HEK293 (cell line): ENCODE measurements at regions not wholly inside any gene's neighbourhood (a gene's known extent, or its start where the extent isn't known, plus 50 kb on each side); places are given as distances from the start of the nearest gene placed in this dataset.

ENCODE experiments used
- CTCF ChIA-PET: fragments of 350-600 bp; formaldehyde crosslinking; extraction: SDS; loops from one replicate; lab custom pipeline; 2021; ENCODE audit warnings: antibody characterized with exemption; lab: Yijun Ruan, JAX
- POLR2A ChIA-PET: fragments of 300-600 bp; formaldehyde crosslinking; extraction: SDS; loops from one replicate; lab custom pipeline; 2020; ENCODE audit warnings: antibody characterized with exemption, inconsistent platforms; lab: Yijun Ruan, JAX
- H3K27ac ChIP-seq: fragments of 200-500 bp; sonication (Bioruptor generic); 2 replicates; pipeline ENCODE4 v1.5.1; 2014; ENCODE audit warnings: low read depth, low read length, control low read depth, inconsistent platforms; ENCODE audit errors: extremely low read depth
- H3K36me3 ChIP-seq, 2 experiments: fragments of 200-500 bp in 1 of 2; sonication (Bioruptor generic) in 1 of 2; 1 replicate in 1 of 2; 2 replicates in 1 of 2; pipeline ENCODE4 v1.5.1; 2014 to 2017; ENCODE audit warnings: inconsistent platforms in 2 of 2, low read length in 2 of 2; ENCODE audit not compliant: control insufficient read depth in 2 of 2, insufficient read depth in 1 of 2
- H3K4me1 ChIP-seq: fragments of 200-500 bp; sonication (Bioruptor generic); 2 replicates; pipeline ENCODE4 v1.5.1; 2014; ENCODE audit warnings: mild to moderate bottlenecking, low read length, inconsistent platforms; ENCODE audit not compliant: control insufficient read depth, insufficient read depth
- H3K4me3 ChIP-seq: 2 replicates; pipeline ENCODE4 v1.5.1; 2011; ENCODE audit warnings: low read depth, mild to moderate bottlenecking, control low read depth, low read length, moderate library complexity
- H3K9me3 ChIP-seq: fragments of 200-500 bp; sonication (Bioruptor generic); 2 replicates; pipeline ENCODE4 v1.5.1; 2014; ENCODE audit warnings: low read depth, low read length, inconsistent platforms; ENCODE audit not compliant: control insufficient read depth, insufficient read depth
- BCL11A ChIP-seq: fragments of 450-650 bp; formaldehyde crosslinking; IDR thresholded peaks from 2 replicates; pipeline ENCODE4 v1.5.1; 2016; ENCODE audit warnings: low read depth, missing biosample characterization, missing genetic modification characterization
- FEZF1 ChIP-seq: fragments of 450-650 bp; formaldehyde crosslinking; IDR thresholded peaks from 2 replicates; pipeline ENCODE4 v1.5.1; 2016; ENCODE audit warnings: missing biosample characterization, missing genetic modification characterization
- GFI1B ChIP-seq: fragments of 450-650 bp; formaldehyde crosslinking; IDR thresholded peaks from 2 replicates; pipeline ENCODE4 v1.5.1; 2016; ENCODE audit warnings: missing biosample characterization, missing genetic modification characterization
- KLF7 ChIP-seq: fragments of 450-650 bp; formaldehyde crosslinking; IDR thresholded peaks from 2 replicates; pipeline ENCODE4 v1.5.1; 2016; ENCODE audit warnings: missing biosample characterization, missing genetic modification characterization, borderline replicate concordance
- MYNN ChIP-seq: fragments of 450-650 bp; formaldehyde crosslinking; IDR thresholded peaks from 2 replicates; pipeline ENCODE4 v1.5.1; 2016; ENCODE audit warnings: missing biosample characterization, missing genetic modification characterization, borderline replicate concordance
- SCRT1 ChIP-seq: fragments of 450-650 bp; formaldehyde crosslinking; IDR thresholded peaks from 2 replicates; pipeline ENCODE4 v1.5.1; 2016; ENCODE audit warnings: missing biosample characterization, missing genetic modification characterization, borderline replicate concordance
- TRIM28 ChIP-seq: IDR thresholded peaks from 2 replicates; pipeline ENCODE4 v1.6.1; 2011; ENCODE audit warnings: low read length, control low read depth, borderline replicate concordance
- YY1 ChIP-seq: fragments of 450-650 bp; formaldehyde crosslinking; IDR thresholded peaks from 2 replicates; pipeline ENCODE4 v1.5.1; 2018; ENCODE audit warnings: missing biosample characterization, missing genetic modification characterization
- ZBTB20 ChIP-seq: fragments of 450-650 bp; formaldehyde crosslinking; IDR thresholded peaks from 2 replicates; pipeline ENCODE4 v1.5.1; 2016; ENCODE audit warnings: missing biosample characterization, missing genetic modification characterization
- ZFHX2 ChIP-seq: fragments of 450-650 bp; formaldehyde crosslinking; conservative IDR thresholded peaks from 2 replicates; pipeline ENCODE4 v1.5.1; 2016; ENCODE audit warnings: missing biosample characterization, missing genetic modification characterization
- ZFP37 ChIP-seq: fragments of 450-650 bp; formaldehyde crosslinking; IDR thresholded peaks from 2 replicates; pipeline ENCODE4 v1.5.1; 2016; ENCODE audit warnings: missing biosample characterization, missing genetic modification characterization
- ZNF132 ChIP-seq: fragments of 450-650 bp; formaldehyde crosslinking; IDR thresholded peaks from 2 replicates; pipeline ENCODE4 v1.5.1; 2017; ENCODE audit warnings: missing biosample characterization, missing genetic modification characterization, borderline replicate concordance
- ZNF184 ChIP-seq: fragments of 450-650 bp; IDR thresholded peaks from 2 replicates; pipeline ENCODE4 v1.5.1; 2018; ENCODE audit warnings: missing biosample characterization, mild to moderate bottlenecking, missing genetic modification characterization
- ZNF23 ChIP-seq: fragments of 450-650 bp; formaldehyde crosslinking; IDR thresholded peaks from 2 replicates; pipeline ENCODE4 v1.5.1; 2016; ENCODE audit warnings: missing biosample characterization, missing genetic modification characterization, borderline replicate concordance
- ZNF354C ChIP-seq: fragments of 450-650 bp; formaldehyde crosslinking; IDR thresholded peaks from 2 replicates; pipeline ENCODE4 v1.5.1; 2016; ENCODE audit warnings: missing biosample characterization, missing genetic modification characterization, low read depth, borderline replicate concordance
- ZNF391 ChIP-seq: fragments of 450-650 bp; formaldehyde crosslinking; IDR thresholded peaks from 2 replicates; pipeline ENCODE4 v1.5.1; 2016; ENCODE audit warnings: low read depth, missing biosample characterization, missing genetic modification characterization, borderline replicate concordance
- ZNF423 ChIP-seq: fragments of 450-650 bp; formaldehyde crosslinking; IDR thresholded peaks from 2 replicates; pipeline ENCODE4 v1.5.1; 2016; ENCODE audit warnings: missing biosample characterization, missing genetic modification characterization
- ZNF530 ChIP-seq: fragments of 450-650 bp; formaldehyde crosslinking; IDR thresholded peaks from 2 replicates; pipeline ENCODE4 v1.5.1; 2016; ENCODE audit warnings: low read depth, missing biosample characterization, missing genetic modification characterization
- ZNF555 ChIP-seq: fragments of 450-650 bp; formaldehyde crosslinking; conservative IDR thresholded peaks from 2 replicates; pipeline ENCODE4 v1.5.1; 2017; ENCODE audit warnings: missing biosample characterization, mild to moderate bottlenecking, missing genetic modification characterization, inconsistent platforms
- ZNF621 ChIP-seq: fragments of 450-650 bp; formaldehyde crosslinking; IDR thresholded peaks from 2 replicates; pipeline ENCODE4 v1.5.1; 2017; ENCODE audit warnings: missing biosample characterization, missing genetic modification characterization
- ZNF777 ChIP-seq: fragments of 450-650 bp; formaldehyde crosslinking; IDR thresholded peaks from 2 replicates; pipeline ENCODE4 v1.5.1; 2017; ENCODE audit warnings: missing biosample characterization, missing genetic modification characterization, borderline replicate concordance
- ZSCAN30 ChIP-seq: fragments of 450-650 bp; IDR thresholded peaks from 2 replicates; pipeline ENCODE4 v1.5.1; 2018; ENCODE audit warnings: missing biosample characterization, mild to moderate bottlenecking, missing genetic modification characterization, moderate library complexity
- TF ChIP-seq, protein P1 (sequence below): fragments of 450-650 bp; formaldehyde crosslinking; IDR thresholded peaks from 2 replicates; pipeline ENCODE4 v1.5.1; 2017; ENCODE audit warnings: missing biosample characterization, missing genetic modification characterization
- TF ChIP-seq, protein P2 (sequence below): fragments of 450-650 bp; formaldehyde crosslinking; IDR thresholded peaks from 2 replicates; pipeline ENCODE4 v1.5.1; 2016; ENCODE audit warnings: missing biosample characterization, missing genetic modification characterization, borderline replicate concordance
- TF ChIP-seq, protein P3 (sequence below): fragments of 450-650 bp; formaldehyde crosslinking; IDR thresholded peaks from 2 replicates; pipeline ENCODE4 v1.5.1; 2017; ENCODE audit warnings: missing biosample characterization, missing genetic modification characterization

DNA sequence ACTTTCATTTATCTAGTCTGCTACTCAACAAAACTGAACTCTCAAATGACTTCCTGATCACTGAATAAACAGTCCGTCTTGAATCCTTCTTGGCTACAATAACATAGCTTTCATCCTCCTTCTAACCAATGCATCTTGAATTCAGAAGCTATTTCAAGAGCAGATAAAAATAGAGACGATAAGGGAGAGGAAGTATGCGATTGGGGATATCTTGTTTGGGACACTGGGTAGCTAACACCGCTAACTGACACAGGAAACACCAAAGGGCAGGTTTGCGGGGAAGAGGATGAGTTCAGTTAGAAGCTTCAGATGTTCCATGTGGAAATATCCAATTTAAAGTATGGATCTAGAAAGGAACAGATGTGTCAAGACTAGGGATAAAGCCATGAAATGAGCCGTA, 102.5 kb downstream of the SLC41A2 start:
- ChIA-PET CTCF (no interaction called here), POLR2A (no interaction called here)

DNA sequence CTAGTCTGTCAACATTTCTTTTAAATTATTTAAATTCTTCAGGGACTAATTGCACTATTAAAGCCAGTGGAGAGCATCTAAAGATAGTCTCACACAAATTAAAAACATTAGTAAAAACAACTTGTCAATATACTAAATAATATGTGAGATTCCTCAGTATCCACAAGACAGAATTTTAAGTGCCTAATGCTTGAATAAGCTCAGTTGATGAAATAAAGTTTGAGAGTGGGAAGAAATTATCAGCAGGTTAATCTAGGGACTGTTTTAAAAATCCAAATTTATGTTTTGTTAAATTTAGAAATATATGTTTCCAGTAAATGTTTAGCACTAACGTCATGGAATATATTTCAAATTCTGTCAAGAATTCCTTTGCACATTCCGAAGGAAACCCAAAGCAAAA, 105.2 kb downstream of the SLC41A2 start:
- Histone ChIP-seq H3K4me3 (no peak overlapping the region), H3K4me1 (no peaks in the 10 kb centered on the region), H3K36me3 (peaks cover 0 to 3% of the 10 kb centered on the region in 2 experiments; a peak in 1 of 3 replicates), H3K27ac (no peak overlapping the region), H3K9me3 (no peaks in the 10 kb centered on the region)
- POLR2A ChIA-PET, result no interaction called here
- TF ChIP-seq, protein P1, sequence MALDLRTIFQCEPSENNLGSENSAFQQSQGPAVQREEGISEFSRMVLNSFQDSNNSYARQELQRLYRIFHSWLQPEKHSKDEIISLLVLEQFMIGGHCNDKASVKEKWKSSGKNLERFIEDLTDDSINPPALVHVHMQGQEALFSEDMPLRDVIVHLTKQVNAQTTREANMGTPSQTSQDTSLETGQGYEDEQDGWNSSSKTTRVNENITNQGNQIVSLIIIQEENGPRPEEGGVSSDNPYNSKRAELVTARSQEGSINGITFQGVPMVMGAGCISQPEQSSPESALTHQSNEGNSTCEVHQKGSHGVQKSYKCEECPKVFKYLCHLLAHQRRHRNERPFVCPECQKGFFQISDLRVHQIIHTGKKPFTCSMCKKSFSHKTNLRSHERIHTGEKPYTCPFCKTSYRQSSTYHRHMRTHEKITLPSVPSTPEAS (tag by site-specific recombination), result no peak
- TF ChIP-seq, protein P2, sequence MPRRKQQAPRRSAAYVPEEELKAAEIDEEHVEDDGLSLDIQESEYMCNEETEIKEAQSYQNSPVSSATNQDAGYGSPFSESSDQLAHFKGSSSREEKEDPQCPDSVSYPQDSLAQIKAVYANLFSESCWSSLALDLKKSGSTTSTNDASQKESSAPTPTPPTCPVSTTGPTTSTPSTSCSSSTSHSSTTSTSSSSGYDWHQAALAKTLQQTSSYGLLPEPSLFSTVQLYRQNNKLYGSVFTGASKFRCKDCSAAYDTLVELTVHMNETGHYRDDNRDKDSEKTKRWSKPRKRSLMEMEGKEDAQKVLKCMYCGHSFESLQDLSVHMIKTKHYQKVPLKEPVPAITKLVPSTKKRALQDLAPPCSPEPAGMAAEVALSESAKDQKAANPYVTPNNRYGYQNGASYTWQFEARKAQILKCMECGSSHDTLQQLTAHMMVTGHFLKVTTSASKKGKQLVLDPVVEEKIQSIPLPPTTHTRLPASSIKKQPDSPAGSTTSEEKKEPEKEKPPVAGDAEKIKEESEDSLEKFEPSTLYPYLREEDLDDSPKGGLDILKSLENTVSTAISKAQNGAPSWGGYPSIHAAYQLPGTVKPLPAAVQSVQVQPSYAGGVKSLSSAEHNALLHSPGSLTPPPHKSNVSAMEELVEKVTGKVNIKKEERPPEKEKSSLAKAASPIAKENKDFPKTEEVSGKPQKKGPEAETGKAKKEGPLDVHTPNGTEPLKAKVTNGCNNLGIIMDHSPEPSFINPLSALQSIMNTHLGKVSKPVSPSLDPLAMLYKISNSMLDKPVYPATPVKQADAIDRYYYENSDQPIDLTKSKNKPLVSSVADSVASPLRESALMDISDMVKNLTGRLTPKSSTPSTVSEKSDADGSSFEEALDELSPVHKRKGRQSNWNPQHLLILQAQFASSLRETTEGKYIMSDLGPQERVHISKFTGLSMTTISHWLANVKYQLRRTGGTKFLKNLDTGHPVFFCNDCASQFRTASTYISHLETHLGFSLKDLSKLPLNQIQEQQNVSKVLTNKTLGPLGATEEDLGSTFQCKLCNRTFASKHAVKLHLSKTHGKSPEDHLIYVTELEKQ, result no peak
- no peak for TF ChIP-seq YY1 (tag by site-specific recombination)
- TF ChIP-seq ZNF423 (tag by site-specific recombination), result no peak
- TF ChIP-seq ZNF777, result no peak
- no peak for TF ChIP-seq ZSCAN30
- no peak for TF ChIP-seq ZNF132 (tag by site-specific recombination)
- no peak for TF ChIP-seq ZNF354C (tag by site-specific recombination)
- no peak for TF ChIP-seq ZFP37 (tag by site-specific recombination)
- no peak for TF ChIP-seq BCL11A
- no peak for TF ChIP-seq ZNF184 (tag by site-specific recombination)
- TF ChIP-seq, all 188 proteins: peak for 0
- CTCF ChIA-PET, result interaction anchor here (0.9 to 1.0 kb wide), 2 partner anchors 62 to 471 kb away, joined by 3 read pairs; no protein-coding TSS in a partner anchor

More for the DNA sequence above, 102.5 kb downstream of the SLC41A2 start:
- H3K9me3 ChIP-seq, result no peaks in the 10 kb centered on the region
- no peak for TF ChIP-seq KLF7 (tag by site-specific recombination)
- TF ChIP-seq TRIM28, result no peak
- TF ChIP-seq ZNF621 (tag by site-specific recombination), result no peak
- TF ChIP-seq FEZF1, result no peak
- no peak for TF ChIP-seq ZNF555 (tag by site-specific recombination)
- TF ChIP-seq ZNF23 (tag by site-specific recombination), result no peak
- TF ChIP-seq GFI1B (tag by site-specific recombination), result no peak
- TF ChIP-seq ZFHX2, result no peak
- TF ChIP-seq, all 188 proteins: peak for 0
- Histone ChIP-seq H3K4me3 (no peak overlapping the region), H3K36me3 (no peaks in the 10 kb centered on the region), H3K4me1 (no peaks in the 10 kb centered on the region), H3K27ac (no peak overlapping the region)

DNA sequence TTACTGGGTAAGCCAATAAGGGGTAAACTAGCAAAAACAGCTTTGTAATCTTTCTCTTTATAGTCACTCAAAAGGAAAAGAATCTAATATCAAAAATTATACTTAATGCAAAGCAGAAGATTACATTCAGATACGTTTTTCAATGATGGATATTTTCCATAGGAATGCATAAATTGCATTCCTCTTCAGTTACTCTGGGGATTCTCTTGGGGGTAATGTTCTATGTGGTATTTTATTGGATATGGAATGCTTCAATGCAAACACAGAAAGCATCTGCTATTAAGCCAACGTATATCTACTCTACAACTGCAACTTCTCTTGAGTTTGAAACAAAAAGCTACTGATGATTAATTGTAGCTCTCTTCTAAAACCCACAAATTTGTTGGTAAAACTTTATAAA, 106.0 kb downstream of the SLC41A2 start:
- Histone ChIP-seq H3K27ac (no peak overlapping the region), H3K9me3 (no peaks in the 10 kb centered on the region), H3K4me1 (no peaks in the 10 kb centered on the region), H3K4me3 (no peak overlapping the region), H3K36me3 (peaks cover 0 to 3% of the 10 kb centered on the region in 2 experiments; a peak in 1 of 3 replicates)
- CTCF ChIA-PET, result interaction anchor here (0.9 to 1.0 kb wide), 2 partner anchors 61 to 470 kb away, joined by 3 read pairs; no protein-coding TSS in a partner anchor
- POLR2A ChIA-PET, result no interaction called here
- TF ChIP-seq SCRT1 (tag by site-specific recombination), result no peak
- no peak for TF ChIP-seq ZNF391 (tag by site-specific recombination)
- no peak for TF ChIP-seq ZNF530 (tag by site-specific recombination)
- TF ChIP-seq, protein P3, sequence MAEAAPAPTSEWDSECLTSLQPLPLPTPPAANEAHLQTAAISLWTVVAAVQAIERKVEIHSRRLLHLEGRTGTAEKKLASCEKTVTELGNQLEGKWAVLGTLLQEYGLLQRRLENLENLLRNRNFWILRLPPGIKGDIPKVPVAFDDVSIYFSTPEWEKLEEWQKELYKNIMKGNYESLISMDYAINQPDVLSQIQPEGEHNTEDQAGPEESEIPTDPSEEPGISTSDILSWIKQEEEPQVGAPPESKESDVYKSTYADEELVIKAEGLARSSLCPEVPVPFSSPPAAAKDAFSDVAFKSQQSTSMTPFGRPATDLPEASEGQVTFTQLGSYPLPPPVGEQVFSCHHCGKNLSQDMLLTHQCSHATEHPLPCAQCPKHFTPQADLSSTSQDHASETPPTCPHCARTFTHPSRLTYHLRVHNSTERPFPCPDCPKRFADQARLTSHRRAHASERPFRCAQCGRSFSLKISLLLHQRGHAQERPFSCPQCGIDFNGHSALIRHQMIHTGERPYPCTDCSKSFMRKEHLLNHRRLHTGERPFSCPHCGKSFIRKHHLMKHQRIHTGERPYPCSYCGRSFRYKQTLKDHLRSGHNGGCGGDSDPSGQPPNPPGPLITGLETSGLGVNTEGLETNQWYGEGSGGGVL, result no peak
- no peak for TF ChIP-seq MYNN (tag by site-specific recombination)
- TF ChIP-seq, protein P1 (tag by site-specific recombination), result no peak
- no peak for TF ChIP-seq ZBTB20 (tag by site-specific recombination)
- TF ChIP-seq FEZF1, result no peak
